GM12874 (cell line): ENCODE measurements at regions not wholly inside any gene's neighbourhood (a gene's known extent, or its start where the extent isn't known, plus 50 kb on each side); places are given as distances from the start of the nearest gene placed in this dataset.

Experiments
- CTCF ChIP-seq: IDR thresholded peaks from 2 replicates; pipeline ENCODE4 v1.5.1; 2011; ENCODE audit warnings: low read depth, mild to moderate bottlenecking, control low read depth, low read length, moderate library complexity; ENCODE audit not compliant: insufficient read depth

- no peak for TF ChIP-seq CTCF
These were observed 399.1 kb downstream of the MAN2A1 start for GRCh38 chr5:110088676-110089436.

- TF ChIP-seq CTCF = no peak
These were observed 403.4 kb downstream of the MAN2A1 start for GRCh38 chr5:110092955-110093785.

DNA sequence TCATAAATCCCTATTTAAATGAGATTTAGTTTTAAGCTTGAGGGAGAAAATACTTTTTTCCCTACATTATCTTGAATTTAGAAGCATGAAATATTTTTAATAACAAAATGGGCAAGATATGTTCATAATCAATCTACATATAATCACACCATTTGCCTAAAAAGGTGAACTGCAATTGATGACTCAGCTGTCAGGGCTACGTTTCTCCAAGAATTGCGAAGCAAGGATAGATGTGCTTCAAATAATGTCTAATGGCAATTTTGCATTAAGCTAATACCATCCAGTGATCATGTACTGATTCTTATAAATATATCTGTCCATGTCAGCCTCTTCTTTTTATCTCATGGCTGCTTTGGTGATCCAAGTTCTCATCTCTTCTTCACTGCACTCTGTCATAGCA lies 404.4 kb downstream of the MAN2A1 start:
- no peak for TF ChIP-seq CTCF

DNA sequence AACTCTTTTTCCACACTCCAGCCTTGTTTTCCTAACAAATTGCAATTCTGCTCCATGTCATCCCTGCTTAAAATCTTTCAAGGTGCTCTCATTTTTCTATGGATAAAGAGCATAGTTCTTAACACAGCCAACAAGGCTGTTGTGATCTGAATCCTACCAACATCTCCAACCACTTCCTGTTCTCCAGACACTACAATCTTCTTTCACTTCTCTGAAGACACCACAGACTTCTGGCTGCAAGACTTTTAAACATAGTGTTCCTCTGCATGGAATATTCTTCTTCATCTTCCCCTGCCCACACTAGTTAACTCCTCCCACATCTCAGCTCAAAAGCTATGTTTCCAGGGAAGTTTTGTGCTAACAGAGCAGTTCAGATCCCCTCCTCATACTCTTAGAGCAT lies 404.8 kb downstream of the MAN2A1 start:
- no peak for TF ChIP-seq CTCF

DNA sequence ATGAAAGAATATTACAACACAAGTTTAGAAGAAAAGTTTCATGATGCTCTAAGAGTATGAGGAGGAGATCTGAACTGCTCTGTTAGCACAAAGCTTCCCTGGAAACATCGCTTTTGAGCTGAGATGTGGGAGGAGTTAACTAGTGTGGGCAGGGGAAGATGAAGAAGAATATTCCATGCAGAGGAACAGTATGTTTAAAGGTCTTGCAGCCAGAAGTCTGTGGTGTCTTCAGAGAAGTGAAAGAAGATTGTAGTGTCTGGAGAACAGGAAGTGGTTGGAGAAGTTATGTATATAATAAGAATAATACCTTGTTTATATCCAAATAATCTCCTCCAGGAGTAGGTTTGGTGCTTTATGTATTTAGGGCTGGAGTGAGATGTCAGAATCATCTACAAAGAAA lies 406.7 kb downstream of the MAN2A1 start:
- no peak for TF ChIP-seq CTCF

DNA sequence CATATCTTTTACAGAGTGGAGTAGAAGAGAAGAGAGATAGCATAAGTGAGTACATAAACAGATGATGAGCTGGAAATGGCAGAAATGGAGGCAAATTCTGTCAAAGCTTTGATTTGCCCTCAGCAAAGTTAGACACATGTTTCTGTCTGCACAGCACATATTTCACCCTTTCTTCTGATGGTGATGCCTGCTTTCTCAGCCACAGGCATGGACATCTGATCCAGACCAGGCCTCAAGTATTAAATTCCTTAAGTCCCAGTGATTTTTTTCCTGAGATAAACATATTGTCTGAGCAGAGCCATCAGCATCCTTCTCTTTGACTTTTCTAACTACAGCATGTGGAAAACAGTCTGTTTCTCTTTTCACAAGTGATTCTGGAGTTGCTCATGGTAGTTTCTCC lies 409.8 kb downstream of the MAN2A1 start:
- no peak for TF ChIP-seq CTCF

GRCh38 chr5:110103081-110103480 lies 413.4 kb downstream of the MAN2A1 start:
- no peak for TF ChIP-seq CTCF
